ENCODE measurements at regions not wholly inside any gene's neighbourhood (a gene's known extent, or its start where the extent isn't known, plus 50 kb on each side); places are given as distances from the start of the nearest gene placed in this dataset.

GRCh38 chr6:43990627-43991619, 136.3 kb downstream of the MRPL14 start:
- H3K36me3 ChIP-seq, result no peaks in the 10 kb centered on the region
- peak in 1 of 2 donors; percentile 42 for DNase-seq (ENCODE audit: low spot score in 2 of 2)
- H3K27me3 ChIP-seq, result no peaks in the 10 kb centered on the region
- H3K4me3 ChIP-seq, result no peak overlapping the region
- TF ChIP-seq POLR2AphosphoS5 (IDR thresholded peaks at IDR 0.05), result no peak
- no peak for TF ChIP-seq POLR2A (IDR thresholded peaks at IDR 0.05)
- TF ChIP-seq EP300 (IDR thresholded peaks at IDR 0.05), result no peak
- no peak for TF ChIP-seq CTCF (IDR thresholded peaks at IDR 0.05)
- peaks cover 11% of the 10 kb centered on the region for H3K4me1 ChIP-seq
- H3K9me3 ChIP-seq, result no peaks in the 10 kb centered on the region
- 78% methylated on average over 17 of the region's 18 CpGs for WGBS
- H3K27ac ChIP-seq, result no peak overlapping the region

DNA sequence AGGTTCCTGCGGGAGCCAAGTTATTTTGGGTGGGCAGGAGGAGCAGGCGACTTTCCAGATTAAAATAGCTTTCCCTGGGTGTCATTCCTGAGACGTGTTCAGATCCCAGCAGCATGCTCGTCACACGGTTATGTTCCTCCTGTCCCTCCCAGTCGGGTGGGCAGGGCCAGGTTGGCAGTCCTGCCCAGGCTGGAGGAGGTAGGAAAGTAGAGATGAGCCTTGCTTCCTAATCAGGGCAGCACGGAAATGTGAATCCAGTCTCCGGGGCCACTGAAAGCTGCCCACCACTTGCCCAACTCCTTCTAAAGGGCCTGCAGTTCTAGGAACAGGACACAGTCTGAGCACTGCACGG, 137.0 kb downstream of the MRPL14 start:
- no peaks in the 10 kb centered on the region for H3K36me3 ChIP-seq
- no peaks in the 10 kb centered on the region for H3K27me3 ChIP-seq
- H3K27ac ChIP-seq, result no peak overlapping the region
- H3K4me3 ChIP-seq, result no peak overlapping the region
- peaks cover 11% of the 10 kb centered on the region for H3K4me1 ChIP-seq
- 36% methylated on average over 8 of the region's 9 CpGs for WGBS
- DNase-seq (ENCODE audit: low spot score in 2 of 2), result no peak
- no peaks in the 10 kb centered on the region for H3K9me3 ChIP-seq
- TF ChIP-seq POLR2AphosphoS5 (IDR thresholded peaks at IDR 0.05), result no peak
- TF ChIP-seq CTCF (IDR thresholded peaks at IDR 0.05), result no peak
- TF ChIP-seq POLR2A (IDR thresholded peaks at IDR 0.05), result no peak
- no peak for TF ChIP-seq EP300 (IDR thresholded peaks at IDR 0.05)

DNA sequence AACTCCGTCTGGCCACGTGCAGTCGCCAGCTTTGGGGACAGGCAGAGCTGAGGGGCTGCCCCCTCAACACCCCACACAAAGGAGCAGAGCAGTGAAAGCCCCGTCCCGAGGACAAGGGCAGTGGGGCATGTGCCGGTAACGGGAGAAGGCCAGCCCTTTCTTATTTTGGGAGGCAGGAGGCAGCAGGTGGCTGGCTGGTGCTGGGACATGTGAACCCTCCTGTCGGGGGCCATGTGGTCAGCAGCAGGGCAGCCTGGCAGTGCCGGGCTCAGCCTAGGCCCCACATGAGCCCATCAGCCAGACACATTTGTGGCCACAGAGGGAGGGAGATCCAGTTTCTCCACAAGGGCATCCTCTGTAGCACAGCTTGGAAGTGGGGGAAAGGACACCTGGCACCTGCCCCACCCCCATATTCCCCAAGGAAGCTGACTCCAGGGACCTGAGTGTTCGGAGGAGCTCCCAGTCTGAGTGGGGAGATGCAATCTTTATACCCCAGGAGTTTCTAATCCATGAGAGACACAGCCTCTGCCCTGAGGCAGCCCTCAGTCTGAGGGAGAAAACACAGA, 137.6 kb downstream of the MRPL14 start:
- WGBS, result 99% methylated on average over 9 of the region's 10 CpGs
- no peak for DNase-seq (ENCODE audit: low spot score in 2 of 2)
- TF ChIP-seq EP300 (IDR thresholded peaks at IDR 0.05), result no peak
- TF ChIP-seq POLR2AphosphoS5 (IDR thresholded peaks at IDR 0.05), result no peak
- TF ChIP-seq POLR2A (IDR thresholded peaks at IDR 0.05), result no peak
- TF ChIP-seq CTCF (IDR thresholded peaks at IDR 0.05), result no peak

GRCh38 chr6:43988801-43989200, 138.5 kb downstream of the MRPL14 start:
- 89% methylated on average over 3 of the region's 3 CpGs for WGBS
- H3K27me3 ChIP-seq, result no peaks in the 10 kb centered on the region
- TF ChIP-seq POLR2AphosphoS5 (IDR thresholded peaks at IDR 0.05) (no peak), EP300 (IDR thresholded peaks at IDR 0.05) (no peak), POLR2A (IDR thresholded peaks at IDR 0.05) (no peak), CTCF (IDR thresholded peaks at IDR 0.05) (no peak)
- no peak overlapping the region for H3K27ac ChIP-seq
- DNase-seq (ENCODE audit: low spot score in 2 of 2), result no peak
- H3K9me3 ChIP-seq, result no peaks in the 10 kb centered on the region
- H3K4me1 ChIP-seq, result peaks cover 11% of the 10 kb centered on the region
- no peaks in the 10 kb centered on the region for H3K36me3 ChIP-seq
- no peak overlapping the region for H3K4me3 ChIP-seq

More for the DNA sequence above, 137.6 kb downstream of the MRPL14 start:
- Histone ChIP-seq H3K4me1 (peaks cover 13% of the 10 kb centered on the region), H3K4me3 (no peak overlapping the region), H3K27ac (no peak overlapping the region), H3K27me3 (no peaks in the 10 kb centered on the region), H3K36me3 (no peaks in the 10 kb centered on the region), H3K9me3 (no peaks in the 10 kb centered on the region)

DNA sequence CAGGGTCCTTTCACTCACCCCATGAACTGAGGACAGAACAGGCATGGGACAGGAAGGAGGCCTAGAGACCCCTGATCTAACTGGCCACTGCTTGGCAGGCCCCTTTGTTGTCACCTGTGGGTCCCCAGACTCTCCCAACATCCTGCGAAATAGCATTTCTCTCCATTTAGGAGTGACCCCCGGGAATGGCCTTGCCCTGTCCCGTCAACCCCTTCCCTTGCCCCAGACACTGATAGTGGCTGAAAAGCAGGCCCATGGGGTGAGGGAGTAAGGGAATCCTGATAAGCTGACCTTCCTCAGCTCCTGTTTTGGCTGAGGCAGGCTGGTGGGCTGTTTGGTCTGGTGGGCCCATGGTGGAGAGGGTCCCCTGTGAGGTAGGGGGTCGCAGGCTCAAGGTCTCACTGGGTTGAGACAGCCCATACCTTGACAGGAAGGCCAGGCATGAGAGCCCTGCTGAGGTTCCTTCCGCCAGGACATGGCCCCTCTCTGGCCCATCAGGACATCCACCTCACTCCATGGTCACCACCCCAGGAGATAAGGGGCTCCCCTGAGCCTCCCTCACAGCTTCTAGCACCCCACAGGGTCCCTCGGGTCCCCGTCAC, 139.3 kb downstream of the MRPL14 start:
- 92% methylated on average over 7 of the region's 7 CpGs for WGBS
- H3K4me1 ChIP-seq, result peaks cover 11% of the 10 kb centered on the region
- no peak overlapping the region for H3K4me3 ChIP-seq
- no peaks in the 10 kb centered on the region for H3K27me3 ChIP-seq
- TF ChIP-seq CTCF (IDR thresholded peaks at IDR 0.05) (no peak), POLR2A (IDR thresholded peaks at IDR 0.05) (no peak), POLR2AphosphoS5 (IDR thresholded peaks at IDR 0.05) (no peak), EP300 (IDR thresholded peaks at IDR 0.05) (no peak)
- H3K27ac ChIP-seq, result no peak overlapping the region
- H3K36me3 ChIP-seq, result no peaks in the 10 kb centered on the region
- H3K9me3 ChIP-seq, result no peaks in the 10 kb centered on the region
- DNase-seq (ENCODE audit: low spot score in 2 of 2), result no peak
